Activated naive CD4-positive, alpha-beta T cell treated with anti-CD3 and anti-CD28 coated beads, Interleukin-2, amount 50 U/mL, for 16 hours (primary cell): ENCODE measurements at regions not wholly inside any gene's neighbourhood (a gene's known extent, or its start where the extent isn't known, plus 50 kb on each side); places are given as distances from the start of the nearest gene placed in this dataset.
"Not testable (repeated sequence)": the region's sequence is repeated elsewhere in the genome, so short reads cannot be mapped to it uniquely, and the experiment has no call there.

Source experiments
- DNase-seq: peaks from one replicate; pipeline ENCODE4 v3.0.0-alpha.2; 2020

DNA sequence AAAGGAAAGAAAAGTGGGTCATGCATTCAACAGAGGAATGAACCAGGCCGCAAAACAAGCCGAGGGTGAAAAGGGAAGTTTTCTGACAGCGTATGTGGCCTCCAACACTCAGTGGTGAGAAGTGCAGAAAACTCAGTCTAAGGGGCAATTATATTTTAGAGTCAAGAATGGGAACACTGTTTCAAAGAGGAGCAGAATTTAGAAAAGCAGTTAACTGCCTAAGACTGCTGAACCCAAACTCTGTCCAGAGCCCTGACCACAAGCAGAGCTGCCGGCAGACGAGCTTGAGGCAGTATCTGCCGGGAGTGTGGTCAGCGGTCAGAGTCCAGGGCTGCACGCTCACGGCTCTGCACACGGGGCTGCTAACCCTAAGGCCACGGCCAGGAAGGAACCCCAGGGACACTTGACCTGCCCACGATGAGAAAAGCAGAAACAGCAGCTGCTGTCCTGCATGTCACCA is 347.0 kb upstream of the ID2 start:
- no peak for DNase-seq

DNA sequence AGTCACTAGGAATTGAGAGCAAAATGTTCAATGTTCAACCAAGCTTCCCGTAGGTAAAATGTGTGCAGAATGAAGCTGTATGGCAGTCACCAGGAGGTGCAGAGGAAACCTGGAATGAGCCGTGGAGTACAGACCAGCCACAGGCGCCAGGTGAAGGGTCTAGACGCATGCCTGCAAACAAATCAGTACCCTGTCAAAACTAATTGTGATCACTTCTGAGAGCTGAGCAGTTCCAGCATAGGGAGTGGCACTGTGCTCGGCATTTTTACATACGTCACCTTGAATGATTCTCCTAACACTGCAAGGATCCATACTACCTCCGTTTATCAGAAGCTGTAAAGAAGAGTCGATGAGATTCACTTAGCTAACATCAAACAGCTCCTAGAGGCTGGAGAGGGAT is 346.1 kb upstream of the ID2 start:
- DNase-seq: no peak

DNA sequence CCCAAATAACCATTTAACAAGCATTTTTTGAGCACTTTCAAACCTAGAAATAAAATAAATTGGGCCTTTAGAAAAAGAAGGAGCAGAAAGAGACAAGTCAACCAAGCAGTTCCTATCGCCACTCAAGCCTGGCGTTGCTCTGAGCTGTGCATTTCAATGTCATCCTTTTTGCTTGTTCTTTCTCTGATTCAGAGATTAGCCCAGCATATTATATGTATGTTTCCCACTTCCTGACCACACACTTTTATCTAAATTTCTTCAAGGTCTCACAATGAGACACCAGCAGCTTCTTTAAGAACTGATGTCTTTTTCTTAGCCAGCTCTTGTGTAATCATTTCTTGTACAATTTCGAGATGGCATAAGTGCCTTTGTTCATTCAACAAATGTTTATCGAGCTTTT is 344.5 kb upstream of the ID2 start:
- DNase-seq: no peak

DNA sequence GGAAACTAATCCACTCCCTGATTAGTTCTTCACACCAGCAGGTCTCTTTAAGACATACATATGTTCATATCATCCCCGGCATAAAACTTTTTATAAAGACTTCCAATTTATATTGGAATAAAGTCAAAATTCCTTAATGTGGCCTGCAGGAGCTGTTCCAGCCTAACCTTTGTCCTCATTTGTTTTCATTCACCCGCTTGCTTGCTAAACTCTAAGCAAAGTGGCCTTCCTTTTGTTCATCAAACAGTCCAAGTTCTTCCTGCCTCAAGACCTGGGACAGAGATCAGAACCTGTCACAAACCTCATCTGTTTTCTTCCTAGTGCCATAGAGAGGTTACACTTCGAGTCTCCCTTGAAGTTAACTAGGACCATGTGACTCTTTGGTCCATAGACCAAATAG is 339.4 kb upstream of the ID2 start:
- no peak for DNase-seq

DNA sequence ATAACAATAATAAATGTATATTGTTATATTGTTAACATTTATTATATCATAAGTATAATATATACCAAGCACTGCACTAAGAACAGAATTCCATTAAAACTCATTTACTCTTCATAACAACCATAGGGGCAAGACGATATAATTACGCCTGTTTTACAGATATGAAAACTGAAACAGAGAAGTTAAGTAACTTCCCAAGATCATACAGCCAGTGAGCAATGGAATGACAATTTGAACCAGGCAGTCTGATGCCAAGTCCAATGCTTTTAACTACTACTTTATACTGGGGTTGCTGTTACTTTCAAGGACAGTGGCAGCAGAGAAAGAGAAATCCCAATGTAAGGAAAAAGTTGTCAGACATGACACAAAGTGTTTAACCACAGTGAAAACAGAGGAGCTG is 338.8 kb upstream of the ID2 start:
- no peak for DNase-seq

DNA sequence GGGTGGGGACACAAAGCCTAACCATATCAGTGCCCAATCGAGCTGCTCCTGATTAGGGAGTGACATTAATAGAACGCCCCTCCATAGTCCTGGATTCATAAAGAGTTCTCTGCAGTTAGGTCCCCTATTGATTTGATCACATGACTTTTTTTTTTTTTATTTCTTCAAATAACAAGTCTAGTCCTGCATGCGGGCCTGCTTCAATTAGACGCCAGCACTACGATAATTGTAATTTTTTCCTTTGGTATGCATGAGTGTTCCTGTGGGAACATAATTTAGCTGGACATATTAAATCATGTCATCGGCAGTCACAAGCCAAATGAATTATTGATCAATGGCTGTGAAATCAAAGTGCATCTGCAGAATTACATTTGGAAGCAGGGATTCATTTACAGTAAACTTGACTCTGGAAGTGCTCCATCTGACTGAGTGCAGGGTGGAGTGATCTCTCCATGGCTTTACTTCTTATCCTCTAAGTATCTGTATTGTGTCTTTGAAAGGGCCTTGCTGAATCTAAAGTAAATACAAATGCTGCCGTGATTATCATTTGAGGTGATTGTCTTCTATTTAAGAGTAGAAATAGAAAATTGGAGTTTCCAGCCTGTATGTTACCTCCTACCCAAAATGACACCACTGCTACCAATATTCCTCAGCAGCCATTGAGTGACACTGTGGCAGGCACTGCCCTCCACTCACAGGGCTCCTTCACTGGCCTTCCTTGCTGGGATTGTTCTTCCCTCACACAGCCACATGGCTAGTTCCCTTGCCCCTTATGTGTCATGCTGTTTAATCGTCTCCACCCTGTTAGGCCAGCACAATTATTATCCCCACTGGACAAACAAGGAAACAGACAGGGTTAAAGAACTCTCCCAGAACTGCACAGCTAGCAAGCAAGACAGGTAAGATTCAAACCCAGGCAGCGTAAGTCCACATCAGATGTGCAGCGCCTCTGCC is 337.4 kb upstream of the ID2 start:
- DNase-seq: no peak

DNA sequence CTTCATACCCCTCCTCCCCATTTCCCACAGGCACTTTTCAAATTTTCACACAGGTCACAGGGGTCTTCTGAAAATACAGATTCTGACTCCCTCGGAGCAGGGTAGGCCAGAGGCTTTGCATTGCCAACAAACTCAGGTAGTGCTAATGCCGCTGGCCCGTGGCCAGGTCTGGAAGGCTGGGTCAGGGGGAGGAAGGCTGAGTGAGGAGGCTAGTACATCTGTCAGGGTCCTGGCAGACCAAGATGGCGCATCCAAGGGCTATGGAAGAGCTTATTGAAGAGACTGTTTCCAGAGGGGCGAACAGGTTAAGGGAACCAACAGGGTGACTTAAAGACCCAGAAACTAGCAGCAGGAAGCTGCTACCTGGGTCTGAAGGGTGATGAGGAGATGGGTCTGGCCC is 336.7 kb upstream of the ID2 start:
- DNase-seq: no peak

DNA sequence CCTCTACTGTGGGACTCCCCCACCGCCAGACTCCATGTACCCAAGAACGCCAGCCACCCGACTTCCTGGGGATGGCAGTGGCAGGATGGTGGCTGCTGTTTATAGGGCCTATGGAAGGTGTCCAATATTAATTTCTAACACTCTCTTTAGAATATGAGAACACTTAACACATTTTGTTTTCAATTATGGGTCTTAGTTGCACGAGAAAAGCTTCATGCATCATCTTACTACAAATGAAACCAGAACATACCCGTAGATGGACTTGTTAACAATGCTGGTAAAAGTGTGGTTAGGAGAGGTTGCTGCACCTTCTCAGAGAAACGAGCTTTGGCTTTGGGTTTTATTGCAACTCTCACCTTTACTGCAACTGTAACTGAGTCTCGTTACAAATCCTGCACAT is 335.6 kb upstream of the ID2 start:
- no peak for DNase-seq

DNA sequence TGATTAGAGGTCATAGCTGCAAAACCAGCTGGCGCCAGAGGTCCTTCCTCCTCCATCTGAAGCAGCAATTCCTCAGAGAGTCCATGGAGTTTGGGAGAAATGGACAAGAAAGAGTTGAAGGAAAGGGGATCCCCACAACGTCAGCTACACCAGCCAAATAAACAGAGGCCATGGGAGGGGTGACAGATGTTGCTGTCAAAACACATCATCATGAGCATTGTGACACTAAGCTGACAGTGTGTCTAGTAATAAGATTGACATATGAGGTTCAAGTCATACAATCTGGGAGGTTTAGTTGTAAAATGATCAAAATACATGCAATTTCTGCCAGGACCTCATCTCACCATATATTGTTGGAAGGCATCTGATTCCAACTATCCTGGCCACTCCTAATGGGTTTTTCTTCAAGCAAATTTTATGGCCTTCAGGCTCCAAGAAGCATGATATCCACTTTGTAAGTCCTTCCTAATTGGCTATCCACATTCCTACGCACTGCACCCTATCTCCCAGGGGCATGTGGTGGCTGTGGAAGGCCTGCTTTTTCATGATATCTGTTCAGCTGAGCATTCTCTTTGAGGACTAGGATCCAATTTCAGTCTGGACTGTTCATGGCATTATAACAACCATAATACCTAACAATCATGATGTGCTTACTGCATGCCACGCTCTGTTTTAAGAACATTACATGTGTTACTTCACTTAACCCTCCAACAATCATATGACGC is 335.0 kb upstream of the ID2 start:
- no peak for DNase-seq

DNA sequence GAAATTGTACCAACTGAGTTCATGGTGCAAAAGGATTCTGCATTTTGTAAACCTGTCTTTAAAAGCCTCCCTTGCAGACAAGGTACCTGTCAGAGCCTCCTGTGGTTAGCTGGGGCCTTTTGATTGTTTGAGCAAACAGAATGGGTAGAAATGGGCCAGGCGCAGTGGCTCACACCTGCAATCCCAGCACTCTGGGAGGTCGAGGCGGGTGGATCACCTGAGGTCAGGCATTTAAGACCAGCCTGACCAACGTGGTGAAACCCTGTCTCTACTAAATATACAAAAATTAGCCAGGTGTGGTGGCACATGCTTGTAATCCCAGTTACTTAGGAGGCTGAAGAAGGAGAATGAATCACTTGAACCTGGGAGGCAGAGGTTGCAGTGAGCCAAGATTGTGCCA is 332.9 kb upstream of the ID2 start:
- not testable (repeated sequence) for DNase-seq

DNA sequence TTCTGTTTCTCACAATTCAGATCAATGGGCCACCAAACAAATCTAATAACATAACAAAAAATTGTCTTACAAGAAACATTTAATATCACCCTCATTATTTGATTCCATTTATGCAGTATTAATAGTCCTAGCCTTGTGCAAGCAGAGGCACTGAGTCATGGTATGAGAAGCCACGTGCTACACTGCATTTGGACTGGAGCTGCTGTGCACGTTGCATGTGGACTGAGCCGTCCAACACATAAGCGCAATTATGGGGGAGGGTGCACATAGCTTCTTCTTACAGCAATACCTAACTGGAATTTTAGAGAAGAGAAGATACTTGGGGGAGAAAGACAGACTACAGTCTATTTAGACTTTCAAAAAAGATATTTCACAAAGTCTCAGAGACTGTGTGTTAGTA is 329.6 kb upstream of the ID2 start:
- no peak for DNase-seq

DNA sequence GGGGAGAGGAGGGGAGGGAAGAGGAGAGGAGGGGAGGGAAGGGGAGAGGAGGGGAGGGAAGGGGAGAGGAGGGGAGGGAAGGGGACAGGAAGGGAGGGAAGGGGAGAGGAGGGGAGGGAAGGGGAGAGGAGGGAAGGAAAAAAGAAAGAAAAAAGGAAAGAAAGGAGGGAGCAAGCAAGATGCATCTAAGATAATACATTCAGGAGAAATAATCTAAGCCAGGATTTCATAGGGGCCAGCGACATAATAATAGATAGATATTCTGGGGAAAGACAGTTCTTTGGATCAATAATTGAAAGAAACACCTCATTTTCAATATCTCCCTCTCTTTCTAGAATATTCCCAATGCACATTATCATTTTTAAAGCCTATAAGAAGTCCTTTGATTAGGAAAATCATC is 328.9 kb upstream of the ID2 start:
- no peak for DNase-seq

DNA sequence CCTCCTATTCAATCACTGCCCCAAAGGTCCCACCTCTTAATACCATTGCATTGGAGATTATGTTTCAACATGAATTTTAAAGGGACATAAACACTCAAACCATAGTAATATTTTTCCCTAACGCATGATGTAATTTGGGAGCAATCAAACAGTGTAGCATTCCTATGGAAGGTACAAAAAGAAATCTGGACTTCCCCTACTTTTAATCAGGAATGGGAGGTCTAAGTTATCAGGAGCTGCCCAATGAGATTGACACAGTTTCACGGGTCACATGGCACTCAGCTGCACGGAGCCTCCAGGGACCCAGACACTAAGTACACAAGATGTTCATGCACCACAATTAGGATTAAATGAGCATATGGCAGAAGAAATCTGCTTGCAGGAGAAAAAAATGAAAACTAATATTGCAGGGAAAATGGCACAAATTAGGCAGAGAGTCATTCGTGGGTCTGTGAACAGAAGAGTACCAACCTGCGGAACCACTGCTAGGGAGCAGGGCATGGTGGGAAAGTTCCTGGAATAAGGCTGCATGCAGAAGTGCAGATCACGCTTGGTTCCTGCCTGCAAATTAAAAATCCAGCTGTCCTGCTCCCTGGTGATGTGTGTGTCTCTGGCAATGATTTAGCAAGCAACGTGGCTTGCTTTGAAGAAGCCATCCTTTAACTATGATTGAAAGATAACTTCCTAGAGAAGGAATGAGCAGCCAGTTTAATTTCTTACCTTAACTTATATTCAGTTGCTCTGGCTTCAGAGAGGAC is 326.6 kb upstream of the ID2 start:
- DNase-seq: no peak

DNA sequence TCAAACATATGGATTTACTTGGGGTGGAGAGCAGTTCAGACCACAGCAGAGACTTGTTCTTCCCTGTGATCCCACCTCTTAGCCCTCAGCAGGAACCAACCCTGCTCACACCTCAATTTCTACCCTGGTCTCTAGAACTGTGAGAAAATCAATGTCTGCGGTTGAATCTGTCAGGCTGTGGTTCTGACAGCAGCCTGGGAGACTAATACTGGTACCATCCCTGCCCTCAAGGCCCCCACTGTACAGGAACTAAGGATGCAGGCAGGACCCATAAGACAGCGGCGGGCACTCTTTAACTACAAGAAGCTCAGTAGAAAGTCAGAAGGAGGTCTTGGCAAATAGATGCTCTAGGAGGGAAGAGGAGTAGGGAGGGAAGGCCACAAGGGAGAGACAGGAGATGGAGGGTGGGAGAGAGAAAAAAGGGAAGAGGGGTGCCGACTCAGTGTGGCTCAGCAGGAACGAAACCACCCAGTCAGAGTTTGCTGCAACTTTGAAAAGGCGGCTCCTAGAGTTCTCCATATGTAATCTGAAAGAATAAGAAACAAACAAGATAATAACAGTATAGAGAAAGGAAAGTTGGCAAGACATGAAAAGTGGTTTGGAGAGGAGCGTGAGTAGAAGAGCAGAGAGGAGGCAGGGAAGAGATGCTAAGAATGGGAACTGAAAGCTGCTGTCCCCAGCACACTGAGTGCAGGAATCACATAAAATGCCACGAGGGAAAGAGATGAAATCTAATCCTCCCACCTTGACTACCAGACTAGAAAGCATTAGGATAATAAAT is 323.9 kb upstream of the ID2 start:
- DNase-seq: no peak

DNA sequence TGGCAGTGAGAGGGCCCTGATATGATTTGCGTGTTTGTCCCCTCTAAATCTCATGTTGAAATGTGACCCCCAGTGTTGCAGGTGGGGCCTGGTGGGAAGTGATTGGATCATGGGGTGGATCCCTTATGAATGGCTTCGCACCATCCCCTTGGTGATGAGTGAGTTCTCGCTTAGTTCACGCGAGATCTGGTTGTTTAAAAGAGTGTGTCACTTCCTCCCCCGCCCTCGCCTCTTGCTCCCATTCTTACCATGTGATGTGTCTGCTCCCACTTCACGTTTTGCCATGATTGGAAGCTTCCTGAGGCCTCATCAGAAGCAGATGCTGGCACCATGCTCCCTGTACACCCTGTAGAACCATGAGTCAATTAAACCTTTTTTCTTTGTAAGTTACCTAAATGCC is 319.9 kb upstream of the ID2 start:
- no peak for DNase-seq

DNA sequence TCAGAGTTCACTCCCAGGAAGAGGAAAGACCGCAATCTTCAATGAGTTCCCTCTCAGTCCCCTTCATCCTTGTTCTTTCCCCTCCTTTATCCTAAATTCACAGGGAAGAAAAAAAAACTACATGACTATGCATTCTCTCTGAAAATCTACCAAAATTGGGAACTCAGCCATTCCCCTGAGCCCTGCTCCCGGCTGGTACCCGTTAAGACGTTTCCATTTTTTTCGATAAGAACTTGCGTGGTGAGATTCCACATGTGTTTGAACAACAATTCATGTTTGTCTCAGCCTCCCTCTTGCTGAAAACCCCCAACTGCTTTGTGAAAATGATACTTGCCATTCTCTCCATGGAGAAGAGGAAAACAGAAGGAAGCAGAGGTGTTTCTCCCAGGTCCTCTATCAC is 318.7 kb upstream of the ID2 start:
- DNase-seq: no peak

DNA sequence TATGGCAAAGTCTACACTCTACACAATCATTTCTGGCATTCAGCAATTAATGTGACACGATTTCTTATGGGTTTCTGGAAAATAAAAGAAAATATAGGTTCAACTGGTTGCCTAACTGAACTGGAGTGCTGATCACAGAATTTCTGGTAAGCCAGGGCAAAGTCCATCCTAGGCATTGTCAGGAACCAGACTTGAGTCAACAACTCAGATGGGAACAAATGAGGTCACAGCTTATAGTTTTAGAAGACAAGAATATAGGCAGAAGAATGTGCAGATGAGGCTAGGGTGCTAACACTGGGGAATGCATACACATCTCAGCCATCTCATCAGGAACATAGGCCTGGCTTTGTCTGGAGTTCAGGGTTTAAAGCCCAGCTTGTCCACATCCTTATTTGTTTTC is 317.2 kb upstream of the ID2 start:
- no peak for DNase-seq

DNA sequence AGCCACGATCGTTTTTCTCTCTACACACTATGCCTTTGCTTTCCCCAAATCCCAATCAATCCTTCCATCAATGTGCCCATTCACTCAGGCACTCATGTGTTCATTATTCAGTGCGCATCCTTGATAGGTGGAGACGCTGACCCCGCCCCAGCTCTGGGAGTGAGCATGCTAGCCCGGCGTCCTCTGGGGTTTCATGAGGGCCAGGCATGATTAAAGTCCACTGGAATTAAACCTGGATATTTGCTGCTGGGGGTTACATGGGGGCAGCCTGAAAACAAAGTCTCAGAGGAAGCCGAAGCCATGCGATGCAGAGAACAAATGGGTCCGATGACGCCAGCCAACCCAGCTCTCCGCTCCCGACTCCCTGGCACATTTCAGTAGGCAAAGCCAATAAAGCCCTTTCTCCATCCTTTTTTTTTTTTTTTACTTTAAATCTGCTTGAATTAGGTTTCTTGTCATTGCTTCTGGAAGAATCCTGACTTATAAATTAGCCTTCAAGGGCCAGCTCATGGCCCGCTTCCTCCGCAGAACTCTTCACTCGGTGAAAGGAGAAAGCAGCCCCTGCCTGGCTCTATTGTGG is 316.4 kb upstream of the ID2 start:
- no peak for DNase-seq

DNA sequence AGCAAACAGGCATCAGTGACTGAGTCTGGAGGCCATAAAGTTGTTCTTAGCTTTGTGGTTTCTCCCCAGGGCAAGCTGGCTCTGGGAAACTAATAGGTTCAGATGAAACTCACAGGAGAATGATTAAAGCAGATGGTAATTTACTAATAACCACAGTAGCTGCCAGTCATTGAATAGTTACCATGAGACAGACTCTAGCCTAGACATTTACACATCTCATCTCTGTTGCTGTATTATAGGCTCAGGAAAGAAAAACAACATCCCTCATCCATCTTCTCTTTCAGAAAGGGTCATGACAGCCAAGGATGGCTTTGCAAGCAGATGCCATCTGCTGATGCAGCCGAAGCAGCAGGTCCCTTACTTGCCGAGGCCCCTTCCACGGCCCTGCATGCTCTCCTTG is 314.0 kb upstream of the ID2 start:
- DNase-seq: no peak

DNA sequence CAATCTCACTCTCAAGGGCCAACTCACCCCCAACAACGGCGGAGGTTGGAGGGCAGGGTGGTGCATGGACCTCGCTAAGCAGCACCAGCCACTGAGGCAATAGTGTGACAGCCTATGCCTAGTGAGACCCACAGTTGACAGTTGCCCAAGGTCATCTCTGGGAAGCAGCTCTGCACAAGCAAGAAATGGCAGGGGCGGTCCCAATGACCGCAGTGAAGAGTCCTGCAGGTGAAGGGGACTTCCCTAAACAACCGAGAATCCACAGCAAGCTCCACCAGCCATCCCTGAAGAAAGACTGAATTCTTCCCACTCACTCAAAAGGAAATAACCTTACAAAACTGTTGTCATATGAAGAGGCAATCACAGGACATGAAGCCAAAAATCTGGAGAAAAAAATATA is 313.4 kb upstream of the ID2 start:
- no peak for DNase-seq

DNA sequence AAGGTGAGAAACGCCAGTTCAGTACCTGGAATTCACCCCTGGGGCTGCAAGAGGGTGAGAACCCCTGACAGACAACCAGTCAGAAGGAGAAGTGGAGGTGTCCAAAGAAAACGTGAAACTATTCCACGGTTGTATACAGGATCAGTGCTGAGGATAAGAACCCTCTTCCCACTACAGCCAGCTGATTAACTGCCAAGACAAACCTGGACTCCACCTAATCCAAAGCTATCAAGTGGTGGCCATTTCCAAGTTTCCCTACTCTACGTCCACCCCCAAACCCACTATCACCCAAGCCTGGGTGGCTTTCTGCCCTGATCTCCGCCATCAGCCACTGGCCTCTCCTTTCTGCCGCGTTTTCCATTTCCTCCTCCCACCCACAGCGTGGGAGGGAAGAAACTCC is 312.3 kb upstream of the ID2 start:
- DNase-seq: no peak

DNA sequence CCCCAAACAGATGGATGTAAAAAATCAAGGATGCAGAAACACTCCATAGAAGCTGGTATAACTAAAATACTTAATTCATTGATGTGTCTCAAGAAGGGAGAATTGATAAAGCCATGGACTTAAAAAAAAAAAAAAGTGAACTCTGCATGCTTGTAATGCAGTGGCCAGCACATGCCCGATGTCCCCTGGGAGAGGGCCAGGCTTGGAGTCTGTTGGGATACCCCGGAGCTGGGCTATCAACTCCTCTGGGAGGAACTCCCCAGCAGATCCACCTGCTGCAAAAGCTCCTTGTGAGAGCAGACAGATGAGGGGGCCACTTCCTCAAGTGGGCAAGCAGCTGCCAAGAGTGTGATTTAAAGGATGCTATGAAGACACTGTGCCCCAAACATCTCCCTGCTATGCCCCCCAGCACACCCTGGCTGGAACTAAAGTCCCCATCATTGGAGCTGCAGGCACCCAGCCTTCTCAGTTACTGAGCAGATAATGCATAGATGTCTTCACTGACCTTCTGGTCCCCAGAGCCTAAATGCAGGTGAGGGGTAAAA is 311.5 kb upstream of the ID2 start:
- no peak for DNase-seq
